Uterus (tissue), 3 donors: ENCODE measurements at regions not wholly inside any gene's neighbourhood (a gene's known extent, or its start where the extent isn't known, plus 50 kb on each side); places are given as distances from the start of the nearest gene placed in this dataset.

Source experiments
- DNase-seq, 2 donors: peaks; one replicate each; pipeline ENCODE4 v3.0.0-alpha.2; 2019 to 2020
- H3K27ac ChIP-seq, 2 donors: fragments of 200-600 bp; sonication (generic); 1 replicate in 1 of 2; 2 replicates in 1 of 2; pipeline ENCODE4 v1.5.1; 2016 to 2018
- H3K27me3 ChIP-seq, 2 donors: fragments of 200-600 bp; sonication (generic); one replicate each; pipeline ENCODE4 v1.5.1; 2018 to 2019; ENCODE audit warnings: control low read depth in 1 of 2
- H3K36me3 ChIP-seq, 2 donors: fragments of 200-600 bp; sonication (generic); one replicate each; pipeline ENCODE4 v1.5.1; 2019; ENCODE audit warnings: control low read depth in 1 of 2
- H3K4me1 ChIP-seq, 2 donors: fragments of 200-600 bp; sonication (generic); one replicate each; pipeline ENCODE4 v1.5.1; 2018 to 2019; ENCODE audit warnings: control low read depth in 1 of 2
- H3K4me3 ChIP-seq, 2 donors: fragments of 200-600 bp; sonication (generic); 1 replicate in 1 of 2; 2 replicates in 1 of 2; pipeline ENCODE4 v1.5.1; 2018 to 2019; ENCODE audit warnings: mild to moderate bottlenecking in 1 of 2
- H3K9me3 ChIP-seq, 2 donors: fragments of 200-600 bp; sonication (generic); one replicate each; pipeline ENCODE4 v1.5.1; 2019; ENCODE audit warnings: control low read depth in 1 of 2
- CTCF ChIP-seq, 4 experiments: fragments of 200-600 bp in 2 of 4; fragments of 450-650 bp in 2 of 4; sonication (generic) in 2 of 4; IDR thresholded peaks; one replicate each; pipeline ENCODE4 v1.5.1; 2016 to 2019; ENCODE audit warnings: antibody characterized with exemption in 4 of 4, mild to moderate bottlenecking in 2 of 4, moderate library complexity in 1 of 4
- POLR2A ChIP-seq, 2 donors: fragments of 450-650 bp; IDR thresholded peaks; one replicate each; pipeline ENCODE4 v1.6.1; 2016; ENCODE audit warnings: antibody characterized with exemption in 2 of 2, mild to moderate bottlenecking in 1 of 2, moderate library complexity in 1 of 2
- intact Hi-C: fragments of 100-400 bp; cut with DNase I; formaldehyde crosslinking; loops from one replicate; pipeline ENCODE4 v1.15.1; 2023; ENCODE audit warnings: low total_unique reads
- donor health status: DM: yes; HTN: yes; CAD: no.

- Histone ChIP-seq H3K36me3 (no peaks in the 10 kb centered on the region), H3K27ac (no peak overlapping the region), H3K4me3 (no peak overlapping the region), H3K9me3 (no peaks in the 10 kb centered on the region), H3K4me1 (no peaks in the 10 kb centered on the region), H3K27me3 (no peaks in the 10 kb centered on the region)
- TF ChIP-seq POLR2A (IDR thresholded peaks at IDR 0.05) (no peak), CTCF (IDR thresholded peaks at IDR 0.05) (no peak)
- intact Hi-C loops, result no loop called here
- no peak for DNase-seq
Observed at GRCh38 chr13:65615506-65615905, 1614.6 kb downstream of the PCDH9 start.

- H3K4me1 ChIP-seq, result no peaks in the 10 kb centered on the region
- H3K4me3 ChIP-seq, result no peak overlapping the region
- no peaks in the 10 kb centered on the region for H3K9me3 ChIP-seq
- no peaks in the 10 kb centered on the region for H3K27me3 ChIP-seq
- no peak overlapping the region for H3K27ac ChIP-seq
- intact Hi-C loops, result no loop called here
- DNase-seq, result no peak
- no peaks in the 10 kb centered on the region for H3K36me3 ChIP-seq
- TF ChIP-seq POLR2A (IDR thresholded peaks at IDR 0.05), result no peak
- no peak for TF ChIP-seq CTCF (IDR thresholded peaks at IDR 0.05)
Observed at GRCh38 chr13:65613004-65613403, 1617.1 kb downstream of the PCDH9 start.

- Histone ChIP-seq H3K4me3 (no peak overlapping the region), H3K4me1 (no peaks in the 10 kb centered on the region), H3K36me3 (no peaks in the 10 kb centered on the region), H3K27me3 (no peaks in the 10 kb centered on the region), H3K9me3 (no peaks in the 10 kb centered on the region), H3K27ac (no peak overlapping the region)
- intact Hi-C loops, result no loop called here
- TF ChIP-seq POLR2A (IDR thresholded peaks at IDR 0.05), result no peak
- no peak for TF ChIP-seq CTCF (IDR thresholded peaks at IDR 0.05)
- no peak for DNase-seq
Observed at GRCh38 chr13:65609350-65609749, 1620.8 kb downstream of the PCDH9 start.

GRCh38 chr13:65606622-65607021 is 1623.5 kb downstream of the PCDH9 start:
- Histone ChIP-seq H3K4me1 (no peaks in the 10 kb centered on the region), H3K27ac (no peak overlapping the region), H3K4me3 (no peak overlapping the region), H3K36me3 (no peaks in the 10 kb centered on the region), H3K27me3 (no peaks in the 10 kb centered on the region), H3K9me3 (no peaks in the 10 kb centered on the region)
- no peak for DNase-seq
- TF ChIP-seq POLR2A (IDR thresholded peaks at IDR 0.05), result no peak
- TF ChIP-seq CTCF (IDR thresholded peaks at IDR 0.05), result no peak
- intact Hi-C loops, result no loop called here

GRCh38 chr13:65605396-65605795 is 1624.7 kb downstream of the PCDH9 start:
- H3K36me3 ChIP-seq, result no peaks in the 10 kb centered on the region
- no peak overlapping the region for H3K4me3 ChIP-seq
- DNase-seq, result no peak
- intact Hi-C loops, result no loop called here
- no peaks in the 10 kb centered on the region for H3K9me3 ChIP-seq
- H3K27me3 ChIP-seq, result no peaks in the 10 kb centered on the region
- TF ChIP-seq POLR2A (IDR thresholded peaks at IDR 0.05), result no peak
- TF ChIP-seq CTCF (IDR thresholded peaks at IDR 0.05), result no peak
- H3K4me1 ChIP-seq, result no peaks in the 10 kb centered on the region
- no peak overlapping the region for H3K27ac ChIP-seq
